GM18498 (cell line): ENCODE measurements at regions not wholly inside any gene's neighbourhood (a gene's known extent, or its start where the extent isn't known, plus 50 kb on each side); places are given as distances from the start of the nearest gene placed in this dataset.

Source experiments
- ATAC-seq: cut with Tn5 transposase; IDR thresholded peaks from one replicate; pipeline ENCODE4 v1.9.1; 2021; ENCODE audit warnings: mild to moderate bottlenecking, moderate library complexity; ENCODE audit not compliant: unreplicated experiment

DNA sequence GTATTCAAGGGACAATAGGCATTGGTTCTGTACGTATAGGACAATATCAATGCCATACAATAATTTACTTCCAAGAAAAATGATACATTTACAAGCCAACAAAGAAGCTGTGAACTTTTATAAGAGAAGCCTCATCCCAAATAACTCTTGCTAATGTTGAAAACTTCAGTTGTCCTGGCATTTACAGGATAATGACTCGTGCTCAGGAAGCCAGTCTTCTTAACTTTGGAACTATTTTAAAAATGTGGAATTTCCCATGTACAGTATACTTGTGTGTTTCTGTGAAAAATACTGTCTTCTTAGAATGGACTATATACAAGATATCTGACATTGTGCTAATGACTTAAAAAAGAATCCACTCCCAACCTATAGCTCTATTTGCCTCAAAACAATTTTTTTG is 1479.3 kb upstream of the CDH9 start:
- ATAC-seq = no peak

DNA sequence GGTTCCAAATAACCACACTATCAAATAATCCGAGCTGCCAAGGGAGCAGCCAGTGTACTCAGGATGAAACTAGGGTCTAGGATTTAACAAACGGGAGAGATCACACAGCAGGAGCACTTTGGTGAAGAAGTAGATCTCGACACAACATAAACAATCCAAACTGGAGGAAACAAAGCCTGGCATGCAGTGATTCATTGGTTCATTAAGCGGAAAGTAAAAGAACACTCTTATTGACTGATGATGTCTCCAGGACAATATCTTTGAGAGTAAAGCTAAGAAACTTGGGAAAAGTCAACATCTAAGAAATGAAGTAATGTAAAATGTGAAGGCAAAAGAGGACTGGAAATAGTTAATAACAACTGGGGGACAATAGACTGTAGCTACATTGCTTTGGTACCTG is 1478.3 kb upstream of the CDH9 start:
- no peak for ATAC-seq

DNA sequence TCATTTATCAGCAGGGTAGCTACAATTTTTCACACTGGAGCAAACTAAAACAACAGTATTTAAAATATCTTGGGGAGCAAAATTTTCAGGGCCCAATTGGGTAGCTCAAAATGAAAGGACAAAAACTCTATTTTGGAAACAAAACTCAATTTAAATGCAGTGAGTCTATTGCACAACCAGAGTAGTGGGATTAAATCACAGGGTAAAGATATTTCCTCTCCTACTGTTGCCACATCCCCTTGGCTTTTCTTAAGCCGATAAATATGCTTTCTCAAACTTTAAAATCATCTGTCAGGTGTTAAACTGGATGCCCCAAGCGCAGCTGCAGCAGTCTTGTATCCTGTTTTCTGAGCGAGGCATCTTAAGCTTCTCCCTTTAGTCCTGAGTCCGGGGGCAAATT is 1474.3 kb upstream of the CDH9 start:
- ATAC-seq = no peak

DNA sequence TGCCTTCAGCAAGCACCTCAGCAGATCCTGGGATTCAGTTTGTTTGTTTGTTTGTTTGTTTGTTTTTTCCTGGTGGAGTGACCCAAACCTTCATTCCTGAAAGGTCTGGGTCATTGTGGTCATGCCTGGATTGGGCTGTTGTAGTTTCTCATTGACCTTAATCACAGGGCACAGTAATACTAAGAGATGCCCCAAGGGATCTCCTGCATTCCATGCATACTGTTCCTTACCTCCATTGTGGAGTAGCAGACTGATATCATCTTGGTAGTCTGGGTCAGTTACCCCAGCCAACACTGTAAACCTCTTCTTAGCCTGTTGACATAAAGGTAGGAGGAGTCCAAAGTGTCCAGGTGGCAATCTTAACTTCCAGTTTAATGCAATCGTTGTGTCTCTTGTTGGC is 1466.7 kb upstream of the CDH9 start:
- no peak for ATAC-seq

DNA sequence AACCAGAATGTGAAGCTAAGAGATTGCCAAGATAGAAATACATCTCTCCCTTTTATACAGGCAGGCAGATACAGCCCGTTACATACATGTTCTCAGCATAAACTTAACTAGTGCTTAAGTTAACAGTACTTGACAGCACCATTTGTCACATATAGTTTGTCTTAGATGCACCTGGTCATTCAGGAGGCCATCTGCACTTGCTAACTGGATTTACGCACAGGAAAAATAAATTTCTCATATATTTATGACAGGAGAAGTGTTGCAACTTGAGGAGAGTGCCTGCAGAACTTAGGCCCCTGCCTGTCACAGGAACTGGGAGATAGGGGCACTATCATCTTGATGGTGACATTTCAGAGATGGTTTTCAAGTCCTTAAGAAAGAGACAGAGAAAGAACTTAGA is 1462.1 kb upstream of the CDH9 start:
- no peak for ATAC-seq

DNA sequence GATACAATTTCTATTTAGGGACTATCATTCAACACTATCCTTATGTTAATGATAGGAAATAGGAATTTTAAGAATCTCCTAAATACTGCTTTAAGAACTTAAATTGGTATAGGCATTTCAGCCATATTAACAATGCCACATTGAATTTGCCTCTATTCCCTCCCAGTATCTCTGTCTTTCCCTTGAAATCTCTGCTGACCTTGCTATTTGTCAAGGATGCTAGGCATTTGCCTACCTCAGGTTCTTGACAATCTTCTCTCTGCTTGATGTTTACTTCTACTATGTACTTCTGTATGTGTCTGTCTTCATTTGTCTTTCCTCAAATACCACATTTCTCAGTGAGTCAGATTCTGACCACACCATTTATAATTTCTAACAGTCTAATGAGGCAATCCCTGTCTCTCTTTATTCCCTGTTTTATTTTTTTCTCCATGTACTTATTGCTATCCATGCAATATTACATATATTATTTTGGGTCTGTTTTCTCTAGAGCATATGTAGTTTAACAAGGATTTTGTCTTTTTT is 1461.4 kb upstream of the CDH9 start:
- no peak for ATAC-seq

DNA sequence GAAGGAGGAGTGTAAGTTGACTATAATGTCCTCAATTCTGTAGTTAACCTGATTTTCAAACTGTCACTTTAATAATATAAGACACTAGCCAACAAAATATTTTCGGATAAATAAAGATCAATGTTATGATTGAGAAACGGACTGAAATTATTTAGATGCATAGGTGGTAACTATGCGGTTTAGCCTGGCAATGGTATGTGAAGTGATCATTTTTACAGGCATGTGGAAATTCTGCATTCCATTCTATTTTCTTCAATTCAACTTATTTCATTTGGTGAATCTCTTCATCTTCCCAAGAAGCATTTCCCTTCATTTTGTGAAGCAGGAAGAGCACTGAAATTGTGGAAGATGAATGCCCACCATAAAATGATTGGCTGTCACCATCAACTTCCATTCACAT is 1457.5 kb upstream of the CDH9 start:
- no peak for ATAC-seq

DNA sequence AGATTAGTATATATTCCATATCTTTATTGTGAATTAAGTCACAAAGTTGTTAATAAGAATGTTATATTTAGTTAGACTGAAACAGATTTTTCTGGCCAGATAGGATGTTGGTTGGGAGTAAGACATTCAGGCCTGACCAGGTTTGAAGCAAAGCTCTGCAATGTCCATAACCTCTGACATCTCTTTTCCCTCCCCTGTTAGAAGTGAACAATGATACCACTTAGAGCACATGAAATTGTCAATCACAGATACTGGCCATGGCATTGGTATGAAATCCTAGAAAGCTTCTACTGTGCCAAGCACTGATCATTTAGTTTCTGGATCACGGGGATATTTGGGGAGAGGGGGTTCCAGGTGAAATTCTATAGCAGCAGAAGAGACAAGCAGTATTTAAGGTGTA is 1455.1 kb upstream of the CDH9 start:
- no peak for ATAC-seq

DNA sequence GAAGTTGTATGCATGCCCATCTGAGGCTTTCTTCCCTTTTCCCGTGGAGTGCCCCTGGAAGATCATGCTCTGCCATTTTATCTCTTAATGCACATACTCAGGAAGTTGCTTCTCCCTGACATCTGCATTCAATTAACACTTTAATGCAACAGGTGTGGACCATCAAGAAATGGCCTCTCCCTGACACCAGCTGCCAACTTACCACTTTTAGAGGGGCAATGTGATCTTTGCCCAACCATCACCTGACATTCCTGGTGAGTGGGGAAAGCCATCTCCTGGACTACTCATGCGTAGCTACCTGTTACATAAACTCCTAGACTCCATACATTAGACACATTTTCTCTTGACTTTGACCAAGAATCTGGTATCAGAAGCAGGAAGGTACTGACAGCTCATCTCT is 1450.4 kb upstream of the CDH9 start:
- ATAC-seq = no peak

DNA sequence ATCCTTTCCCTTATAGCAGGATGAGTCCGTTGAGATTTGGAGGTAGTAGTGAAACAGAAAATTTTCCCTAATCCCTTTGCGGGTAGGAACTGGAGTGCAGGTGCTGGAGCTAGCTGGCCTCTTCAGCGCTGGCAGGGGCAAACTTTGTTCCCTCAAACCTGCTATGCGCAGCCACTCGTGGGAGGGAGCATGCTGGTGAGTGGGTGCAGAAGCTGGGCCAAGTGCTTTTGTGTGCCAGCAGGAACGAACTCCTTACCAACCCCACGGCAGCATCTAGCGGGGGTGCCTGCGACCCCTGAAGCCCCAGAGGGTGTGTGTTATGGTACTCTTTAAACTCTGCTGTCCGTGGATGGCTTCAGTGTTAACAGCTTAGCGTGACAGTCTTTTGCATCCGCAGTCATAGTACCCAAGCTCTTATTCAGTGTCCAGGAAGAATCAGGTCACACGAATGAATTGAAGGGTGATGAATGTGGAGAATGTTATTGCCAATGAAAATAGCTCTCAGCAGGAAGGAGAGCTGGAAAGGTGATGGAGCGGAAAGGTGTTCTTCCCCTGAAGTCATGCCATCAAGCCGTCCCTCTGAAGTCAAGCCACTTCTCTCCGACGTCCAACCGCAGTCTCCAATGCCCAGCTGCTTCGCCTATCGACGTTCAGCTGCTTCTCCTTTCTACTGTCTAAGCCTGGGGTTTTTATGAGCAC is 1445.1 kb upstream of the CDH9 start:
- ATAC-seq = no peak

DNA sequence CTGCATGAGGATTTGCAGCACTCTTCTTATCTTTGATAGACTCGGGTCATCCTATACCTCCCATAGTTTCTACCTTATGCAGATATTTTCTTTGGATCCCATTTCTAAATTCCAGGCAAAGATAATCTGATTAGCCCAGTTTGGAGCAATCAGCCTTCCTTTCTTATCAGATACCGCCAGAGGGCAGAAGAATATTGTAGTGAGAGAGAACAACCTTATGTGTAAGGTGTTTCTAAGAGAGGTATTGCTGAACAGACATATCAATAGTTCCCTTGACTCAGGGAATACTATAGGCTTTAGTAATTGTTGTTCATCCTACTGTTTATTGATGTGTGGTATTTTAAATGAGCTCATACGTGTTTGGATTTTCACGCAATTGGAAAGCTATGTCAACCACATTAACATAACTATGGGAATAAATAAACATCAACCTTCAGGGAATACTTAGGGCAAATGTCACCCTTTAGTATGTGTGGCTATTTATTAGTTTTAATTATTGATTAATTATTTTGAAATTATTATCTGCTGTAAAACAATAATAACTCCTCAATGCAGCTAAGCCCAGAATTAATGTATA is 1435.2 kb upstream of the CDH9 start:
- ATAC-seq = no peak

DNA sequence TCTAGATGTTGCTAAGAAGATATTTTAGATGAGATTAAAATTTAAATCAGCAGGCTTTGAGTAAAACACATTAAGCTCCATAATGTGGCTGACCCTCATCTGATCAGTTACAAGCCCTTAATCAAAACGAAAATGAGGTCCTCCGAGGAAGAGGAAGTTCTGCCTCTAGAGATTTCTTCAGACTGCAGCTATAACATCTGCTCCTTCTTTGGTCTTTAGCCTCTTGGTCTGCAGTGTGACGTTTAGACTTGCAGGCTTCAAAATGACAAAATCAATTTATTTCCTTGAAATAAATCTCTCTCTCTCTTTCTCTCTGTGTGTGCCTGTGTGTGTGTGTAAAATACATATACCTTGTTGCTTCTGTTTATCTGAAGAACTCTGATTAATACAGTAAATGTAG is 1429.8 kb upstream of the CDH9 start:
- ATAC-seq = no peak

DNA sequence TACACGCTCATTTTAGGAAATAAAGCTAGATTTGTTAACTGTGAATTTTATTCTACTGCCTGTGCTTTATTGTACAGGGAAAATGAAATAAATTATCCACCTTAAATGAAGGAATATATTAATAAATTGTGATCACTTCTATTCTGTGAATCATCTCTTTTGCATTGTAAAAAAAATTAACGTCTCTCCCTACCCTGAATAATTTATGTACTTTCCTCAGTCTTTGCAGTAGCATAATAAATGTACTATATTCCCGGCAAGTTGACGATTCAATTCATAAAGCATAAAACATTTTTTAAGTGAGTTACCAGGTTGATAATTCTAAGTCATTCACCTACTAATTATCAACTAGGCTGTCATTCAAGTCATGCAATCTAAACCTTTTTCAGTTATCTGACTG is 1425.3 kb upstream of the CDH9 start:
- no peak for ATAC-seq

DNA sequence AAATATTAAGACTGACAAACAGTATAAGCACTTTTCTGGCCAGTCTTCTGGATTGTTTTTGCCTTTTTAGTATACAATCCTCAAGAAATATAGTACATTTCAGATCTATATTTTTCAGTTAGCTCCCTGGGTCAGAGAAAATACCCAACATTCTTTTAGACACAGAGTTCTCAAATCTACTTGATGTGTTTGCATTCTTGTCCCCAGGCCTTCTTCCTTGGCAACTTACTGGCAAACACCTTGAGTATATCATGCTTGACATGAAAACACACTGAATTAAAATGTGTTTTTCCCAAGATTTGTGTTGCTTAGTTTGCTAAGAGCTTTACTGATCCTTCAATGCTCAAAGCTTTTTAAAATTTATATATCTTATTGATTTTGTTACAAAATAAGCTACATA is 1413.1 kb upstream of the CDH9 start:
- ATAC-seq = no peak

DNA sequence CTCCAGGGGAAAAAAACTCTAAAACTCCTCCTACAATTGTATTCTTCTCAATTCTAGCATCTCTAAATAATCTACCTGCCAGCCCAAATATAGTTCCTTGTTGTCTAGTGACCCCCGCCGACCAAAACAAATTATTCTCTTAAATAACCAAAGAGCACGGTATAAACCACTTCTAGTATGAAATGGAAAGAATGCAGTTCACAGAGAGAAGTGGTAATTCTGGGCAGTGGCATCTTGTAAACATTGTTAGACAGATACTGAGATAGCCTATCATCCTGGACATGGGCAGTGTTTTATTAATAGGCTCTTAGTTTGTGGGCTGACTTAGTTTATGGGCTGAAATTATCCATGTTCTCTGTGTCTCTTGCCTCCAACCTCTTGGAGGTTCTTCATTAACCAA is 1412.6 kb upstream of the CDH9 start:
- ATAC-seq = no peak

DNA sequence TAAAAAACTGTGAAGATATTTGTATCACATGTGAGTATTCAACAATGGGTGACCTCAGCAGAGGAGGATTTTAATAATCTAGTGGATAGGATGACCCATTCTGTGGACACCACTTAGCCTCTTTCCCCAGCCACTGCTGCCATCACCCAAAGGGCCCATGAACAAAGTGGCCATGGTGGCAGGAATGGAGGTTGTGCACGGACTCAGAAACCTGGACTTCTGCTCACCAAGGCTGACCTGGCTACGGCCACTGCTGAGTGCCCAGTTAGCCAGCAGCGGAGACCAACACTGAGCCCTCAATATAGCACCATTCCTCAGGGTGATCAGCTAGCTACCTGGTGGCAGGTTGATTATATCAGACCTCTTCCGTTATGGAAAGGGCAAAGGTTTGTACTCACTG is 1410.4 kb upstream of the CDH9 start:
- ATAC-seq = no peak

DNA sequence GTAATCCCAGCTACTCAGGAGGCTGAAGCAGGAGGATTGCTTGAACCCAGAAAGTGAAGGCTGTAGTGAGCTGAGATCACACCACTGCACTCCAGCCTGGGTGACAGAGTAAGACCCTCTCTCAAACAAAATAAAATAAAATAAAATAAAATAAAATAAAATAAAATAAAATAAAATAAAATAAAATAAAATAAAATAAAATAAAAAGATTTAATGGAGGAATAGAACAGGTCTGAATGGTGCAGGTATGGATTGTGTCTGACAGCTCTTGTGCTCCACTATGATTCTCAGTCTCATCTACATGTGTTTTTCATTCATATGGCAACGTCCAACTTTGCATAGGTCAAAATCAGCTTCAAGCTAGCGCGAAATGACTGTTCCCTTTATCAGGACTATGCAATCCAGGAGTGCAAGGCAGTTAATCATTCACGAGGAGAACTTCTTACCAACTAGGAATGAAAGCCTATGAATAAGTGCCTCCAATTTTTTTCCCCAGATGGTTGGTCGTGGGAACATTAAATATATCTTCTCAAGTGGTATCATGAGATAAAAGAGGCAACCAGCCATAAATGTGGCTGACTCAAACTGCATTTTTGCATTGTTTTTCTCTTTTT is 1392.3 kb upstream of the CDH9 start:
- no peak for ATAC-seq

DNA sequence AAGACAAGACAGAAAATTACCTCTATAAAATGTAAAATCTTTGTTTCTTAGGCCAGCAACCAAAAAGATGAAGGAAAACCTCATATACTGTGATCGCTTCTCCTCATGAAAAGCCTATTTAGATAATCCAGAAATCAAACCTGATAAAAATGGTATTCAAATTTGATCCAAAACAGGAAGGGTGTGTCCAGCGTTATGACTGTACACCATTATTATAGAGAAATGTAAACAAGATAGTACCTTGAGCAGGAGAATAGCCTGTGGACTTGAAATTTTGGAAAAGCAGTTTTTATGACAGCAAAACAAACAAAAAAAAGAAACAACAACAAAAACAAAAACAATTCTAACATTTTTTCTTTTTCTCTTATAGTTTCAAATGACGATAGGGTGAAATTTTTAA is 1382.8 kb upstream of the CDH9 start:
- no peak for ATAC-seq

DNA sequence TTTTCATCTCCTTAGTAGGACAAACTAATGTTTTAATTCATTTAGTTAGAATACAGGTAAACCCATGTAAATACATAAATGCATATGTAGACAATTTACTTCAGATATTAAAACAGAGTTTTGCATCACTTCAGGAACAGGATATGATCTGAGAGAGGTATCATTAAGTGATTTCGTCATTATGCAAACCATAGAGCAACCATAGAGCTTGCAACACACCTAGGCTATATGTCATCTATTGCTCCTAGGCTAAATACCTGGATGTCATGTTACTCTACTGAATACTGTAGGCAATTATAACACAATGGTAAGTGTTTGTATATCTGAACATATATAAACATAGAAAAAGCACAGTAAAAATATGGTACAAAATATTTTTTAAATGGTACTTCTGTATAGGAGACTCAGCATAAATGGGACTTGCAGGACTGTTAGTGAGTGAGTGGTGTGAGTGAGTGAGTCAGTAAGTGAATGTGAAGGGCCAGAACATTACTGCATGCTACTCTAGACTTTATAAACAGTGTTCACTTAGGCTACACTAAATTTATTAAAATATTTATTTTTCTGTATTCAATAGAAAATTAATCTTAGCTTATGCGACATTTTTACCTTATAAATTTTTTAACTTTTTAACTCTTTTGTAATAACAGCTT is 1377.5 kb upstream of the CDH9 start:
- no peak for ATAC-seq

DNA sequence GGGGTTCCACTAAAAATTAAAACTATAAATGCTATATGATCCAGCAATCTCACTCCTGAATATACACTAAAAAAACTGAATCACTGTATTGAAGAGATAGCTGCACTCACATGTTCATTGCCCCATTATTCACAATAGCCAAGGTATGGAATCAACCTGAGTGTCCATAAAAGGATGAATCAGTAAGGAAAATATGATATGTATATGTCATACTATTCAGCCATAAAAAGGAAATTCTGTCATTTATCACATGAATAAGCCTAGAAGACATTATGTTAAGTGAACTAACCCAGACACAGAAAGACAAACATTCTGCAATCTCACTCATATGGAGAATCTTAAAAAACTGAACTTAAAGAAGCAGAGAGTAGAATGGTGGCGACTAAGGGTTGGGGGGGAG is 1376.2 kb upstream of the CDH9 start:
- no peak for ATAC-seq

DNA sequence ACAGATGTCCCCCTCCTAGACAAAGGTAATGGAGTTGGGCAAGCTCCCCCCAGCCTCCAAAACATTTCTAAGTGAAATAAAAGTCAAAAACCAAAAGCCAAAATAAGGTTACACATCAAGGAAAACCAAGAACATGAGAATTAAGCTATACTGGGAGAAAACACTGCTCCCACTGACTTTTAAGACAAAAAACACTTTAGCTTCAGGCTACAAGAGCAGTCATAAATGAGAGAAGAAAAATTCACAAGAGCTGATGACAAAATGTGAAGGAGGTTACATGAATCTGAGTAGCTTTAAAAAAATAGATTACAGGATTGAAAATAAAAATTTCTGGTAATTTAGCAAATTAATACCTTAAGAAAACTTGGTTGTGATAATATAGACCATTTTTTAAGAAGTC is 1370.3 kb upstream of the CDH9 start:
- ATAC-seq = no peak

DNA sequence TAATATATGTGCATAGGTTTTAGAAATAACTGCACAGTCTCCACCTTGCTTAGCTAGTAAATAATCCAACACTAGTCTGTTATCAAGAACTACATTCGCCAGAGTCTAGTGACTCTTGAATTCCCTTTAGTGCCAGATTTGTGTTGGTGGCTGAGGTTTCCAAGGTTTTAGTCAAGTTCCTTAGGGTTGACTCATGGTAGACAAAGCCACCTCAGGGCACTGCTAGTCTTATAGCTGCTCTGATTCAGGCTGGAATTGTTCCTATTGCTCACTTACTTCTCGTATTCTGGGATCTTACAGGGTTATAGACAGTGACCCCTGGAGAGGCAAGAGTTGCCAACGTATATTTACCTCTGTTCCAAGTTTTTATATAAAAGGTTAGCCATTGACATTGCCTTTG is 1369.8 kb upstream of the CDH9 start:
- ATAC-seq = no peak
